IMR-90 (cell line): ENCODE measurements at regions not wholly inside any gene's neighbourhood (a gene's known extent, or its start where the extent isn't known, plus 50 kb on each side); places are given as distances from the start of the nearest gene placed in this dataset.

Source experiments
- ATAC-seq: fragments of 200-7000 bp; cut with Tn5 transposase; 2 replicates; pipeline ENCODE4 v1.9.1; 2020; ENCODE audit warnings: low read depth, mild to moderate bottlenecking, moderate library complexity
- BruUV-seq: library from RNA; stranded (reverse); fragments of 400-500 nt; replicated peaks from 2 replicates; lab custom pipeline; 2021; lab: Mats Ljungman, UMichigan
- CTCF ChIA-PET: fragments of 300-600 bp; formaldehyde crosslinking; extraction: SDS; loops from one replicate; lab custom pipeline; 2021; ENCODE audit warnings: antibody characterized with exemption; lab: Yijun Ruan, JAX
- POLR2A ChIA-PET: fragments of 300-600 bp; sonication (Branson Sonifier 250); formaldehyde crosslinking; loops from one replicate; lab custom pipeline; 2022; ENCODE audit warnings: antibody characterized with exemption; ENCODE audit not compliant: unreplicated experiment; lab: Charles Lee
- DNase-seq: peaks from one replicate; pipeline ENCODE4 v3.0.0; 2013
- H2AFZ ChIP-seq: replicated peaks from 2 replicates; pipeline ENCODE3; 2013; ENCODE audit warnings: low read length, mild to moderate bottlenecking; ENCODE audit not compliant: poor library complexity
- H2AK5ac ChIP-seq: 2 replicates; pipeline ENCODE4 v1.6.1; 2013; ENCODE audit warnings: low read depth, low read length, inconsistent platforms
- H2AK9ac ChIP-seq: replicated peaks from 2 replicates; pipeline ENCODE3; 2013; ENCODE audit warnings: mild to moderate bottlenecking, low read depth, low read length, moderate library complexity; ENCODE audit not compliant: poor library complexity
- H2BK120ac ChIP-seq: 2 replicates; pipeline ENCODE4 v1.6.1; 2013; ENCODE audit warnings: low read depth, low read length, inconsistent platforms
- H2BK15ac ChIP-seq: 3 replicates; pipeline ENCODE4 v1.6.1; 2013; ENCODE audit warnings: low read depth, low read length, inconsistent platforms
- H2BK20ac ChIP-seq: 2 replicates; pipeline ENCODE4 v1.6.1; 2013; ENCODE audit warnings: low read depth, mild to moderate bottlenecking, inconsistent platforms, low read length, moderate library complexity
- H2BK5ac ChIP-seq: 2 replicates; pipeline ENCODE4 v1.6.1; 2013; ENCODE audit warnings: mild to moderate bottlenecking, low read depth, low read length, inconsistent platforms; ENCODE audit not compliant: poor library complexity, severe bottlenecking
- H3K14ac ChIP-seq: replicated peaks from 2 replicates; pipeline ENCODE4 v1.6.1; 2013; ENCODE audit warnings: low read depth, low read length, inconsistent platforms
- H3K18ac ChIP-seq: 2 replicates; pipeline ENCODE4 v1.6.1; 2013; ENCODE audit warnings: low read depth, low read length, control low read depth
- H3K23ac ChIP-seq: 2 replicates; pipeline ENCODE4 v1.6.1; 2013; ENCODE audit warnings: low read depth, low read length, inconsistent platforms
- H3K27ac ChIP-seq: 2 replicates; pipeline ENCODE4 v1.5.1; 2013; ENCODE audit warnings: mild to moderate bottlenecking, control low read depth, low read length; ENCODE audit not compliant: insufficient read depth
- H3K27me3 ChIP-seq: 2 replicates; pipeline ENCODE4 v1.6.1; 2013; ENCODE audit warnings: low read length; ENCODE audit not compliant: control insufficient read depth, insufficient read depth
- H3K36me3 ChIP-seq: 2 replicates; pipeline ENCODE4 v1.6.1; 2013; ENCODE audit warnings: low read length, mixed read lengths; ENCODE audit not compliant: control insufficient read depth, insufficient read depth
- H3K4ac ChIP-seq: 2 replicates; pipeline ENCODE4 v1.6.1; 2013; ENCODE audit warnings: low read depth, low read length, inconsistent platforms
- H3K4me1 ChIP-seq: 2 replicates; pipeline ENCODE4 v1.6.1; 2013; ENCODE audit warnings: low read length, mixed read lengths; ENCODE audit not compliant: control insufficient read depth, insufficient read depth
- H3K4me2 ChIP-seq: 2 replicates; pipeline ENCODE4 v1.6.1; 2013; ENCODE audit warnings: low read depth, mild to moderate bottlenecking, control low read depth, low read length, moderate library complexity
- H3K4me3 ChIP-seq: 2 replicates; pipeline ENCODE4 v1.5.1; 2013; ENCODE audit warnings: low read depth, mild to moderate bottlenecking, control low read depth, low read length, moderate library complexity; ENCODE audit not compliant: insufficient read depth
- H3K56ac ChIP-seq: 2 replicates; pipeline ENCODE4 v1.6.1; 2013; ENCODE audit warnings: low read length, inconsistent platforms; ENCODE audit not compliant: insufficient read depth; ENCODE audit errors: extremely low read depth
- H3K79me1 ChIP-seq, 2 experiments: 2 replicates each; pipeline ENCODE4 v1.6.1; 2013; ENCODE audit warnings: low read length in 2 of 2, inconsistent platforms in 1 of 2, low read depth in 1 of 2
- H3K9ac ChIP-seq: 2 replicates; pipeline ENCODE4 v1.6.1; 2013; ENCODE audit warnings: low read depth, low read length, control low read depth
- H3K9me1 ChIP-seq: 2 replicates; pipeline ENCODE4 v1.6.1; 2013; ENCODE audit warnings: low read length, inconsistent platforms; ENCODE audit not compliant: insufficient read depth
- H3K9me3 ChIP-seq: 2 replicates; pipeline ENCODE4 v1.6.1; 2013; ENCODE audit warnings: low read length; ENCODE audit not compliant: control insufficient read depth, insufficient read depth
- H4K20me1 ChIP-seq: 2 replicates; pipeline ENCODE4 v1.6.1; 2013; ENCODE audit warnings: low read length, inconsistent platforms; ENCODE audit not compliant: insufficient read depth
- H4K5ac ChIP-seq: 2 replicates; pipeline ENCODE4 v1.6.1; 2013; ENCODE audit warnings: mild to moderate bottlenecking, low read depth, low read length, control low read depth
- H4K8ac ChIP-seq, 2 experiments: 2 replicates each; pipeline ENCODE4 v1.6.1; 2013; ENCODE audit warnings: low read depth in 2 of 2, low read length in 2 of 2, control low read depth in 1 of 2, inconsistent platforms in 1 of 2
- H4K91ac ChIP-seq: 2 replicates; pipeline ENCODE4 v1.6.1; 2013; ENCODE audit warnings: low read depth, low read length, inconsistent platforms; ENCODE audit not compliant: insufficient read depth
- CEBPB ChIP-seq: IDR thresholded peaks from 2 replicates; pipeline ENCODE4 v1.6.1; 2012; ENCODE audit warnings: low read depth, low read length, improper control_type of control experiment
- MAFK ChIP-seq: IDR thresholded peaks from 2 replicates; pipeline ENCODE4 v1.6.1; 2012; ENCODE audit warnings: low read depth, low read length, improper control_type of control experiment
- dilution Hi-C: fragments of 300-500 bp; cut with HindIII; formaldehyde crosslinking; loops from one replicate; pipeline ENCODE4 v1.14.3; 2018; ENCODE audit warnings: low sequenced_read_pairs; ENCODE audit not compliant: unreplicated experiment
- in situ Hi-C: fragments of 300-500 bp; cut with MboI; formaldehyde crosslinking; loops from 3 replicates; pipeline ENCODE4 v1.14.3; 2019; ENCODE audit warnings: low sequenced_read_pairs, inconsistent platforms, mixed read lengths
- intact Hi-C: fragments of 100-400 bp; cut with micrococcal nuclease; formaldehyde crosslinking; loops from 2 replicates; pipeline ENCODE4 v1.10.0; 2022

- dilution Hi-C loops: no loop called here
- H2AK9ac ChIP-seq: no peak overlapping the region
- ATAC-seq (no peak), DNase-seq (no peak)
- H3K79me1 ChIP-seq: no peaks in the 10 kb centered on the region
- no peak overlapping the region for H4K5ac ChIP-seq
- H3K18ac ChIP-seq: no peak overlapping the region
- TF ChIP-seq CEBPB (no peak), MAFK (peak; percentile 60)
- no peak overlapping the region for H3K14ac ChIP-seq
- no peak overlapping the region for H4K91ac ChIP-seq
- no peak overlapping the region for H2BK20ac ChIP-seq
- H3K23ac ChIP-seq: no peak overlapping the region
- no peaks in the 10 kb centered on the region for H3K9me3 ChIP-seq
- H3K27me3 ChIP-seq: no peaks in the 10 kb centered on the region
- no peak overlapping the region for H3K4ac ChIP-seq
- ChIA-PET CTCF (no interaction called here), POLR2A (no interaction called here)
- H2AK5ac ChIP-seq: no peak overlapping the region
- H4K8ac ChIP-seq: no peak overlapping the region
- H2BK5ac ChIP-seq: no peak overlapping the region
- H3K4me3 ChIP-seq: no peak overlapping the region
- no peaks in the 10 kb centered on the region for H4K20me1 ChIP-seq
- H3K27ac ChIP-seq: no peak overlapping the region
- H3K4me2 ChIP-seq: no peak overlapping the region
- no peaks in the 10 kb centered on the region for H3K4me1 ChIP-seq
- intact Hi-C loops: no loop called here
- in situ Hi-C loops: no loop called here
- no peak overlapping the region for H2BK15ac ChIP-seq
- H3K56ac ChIP-seq: no peak overlapping the region
- no peak overlapping the region for H2BK120ac ChIP-seq
- H3K9ac ChIP-seq: no peak overlapping the region
- H3K36me3 ChIP-seq: no peaks in the 10 kb centered on the region
- BruUV-seq: no TSS peak
- no peaks in the 10 kb centered on the region for H3K9me1 ChIP-seq
- no peak overlapping the region for H2AFZ ChIP-seq
Measured at GRCh38 chr5:30117135-30117534, 1076.4 kb upstream of the CDH6 start.
